ENCODE measurements at regions not wholly inside any gene's neighbourhood (a gene's known extent, or its start where the extent isn't known, plus 50 kb on each side); places are given as distances from the start of the nearest gene placed in this dataset.
"Not testable (repeated sequence)": the region's sequence is repeated elsewhere in the genome, so short reads cannot be mapped to it uniquely, and the experiment has no call there.

GRCh38 chr7:91579837-91580236 is 300.7 kb downstream of the MTERF1 start:
- H3K27me3 Mint-ChIP-seq: peaks cover 0 to 2% (median 0%) of the 10 kb centered on the region in 5 donors
- ATAC-seq (no peak), DNase-seq (no peak)
- H3K4me3 Mint-ChIP-seq: no peak overlapping the region
- H3K27ac Mint-ChIP-seq: no peak overlapping the region
- POLR2A ChIA-PET: no interaction called here
- H3K36me3 Mint-ChIP-seq: peaks cover 0 to 19% (median 11%) of the 10 kb centered on the region in 3 donors
- H3K9me3 Mint-ChIP-seq: peaks cover 14 to 61% (median 27%) of the 10 kb centered on the region in 9 donors
- H3K4me1 Mint-ChIP-seq: no peaks in the 10 kb centered on the region

GRCh38 chr7:91582799-91583477 is 297.6 kb downstream of the MTERF1 start:
- H3K27ac Mint-ChIP-seq: peak overlapping the region in 1 of 10 donors; percentile 11
- DNase-seq (no peak), ATAC-seq (no peak)
- H3K4me1 Mint-ChIP-seq: no peaks in the 10 kb centered on the region
- peaks cover 10 to 48% (median 15%) of the 10 kb centered on the region in 9 donors for H3K9me3 Mint-ChIP-seq
- no peak overlapping the region for H3K4me3 Mint-ChIP-seq
- no peaks in the 10 kb centered on the region for H3K27me3 Mint-ChIP-seq
- peaks cover 0 to 19% (median 8%) of the 10 kb centered on the region in 3 donors for H3K36me3 Mint-ChIP-seq
- POLR2A ChIA-PET: no interaction called here

DNA sequence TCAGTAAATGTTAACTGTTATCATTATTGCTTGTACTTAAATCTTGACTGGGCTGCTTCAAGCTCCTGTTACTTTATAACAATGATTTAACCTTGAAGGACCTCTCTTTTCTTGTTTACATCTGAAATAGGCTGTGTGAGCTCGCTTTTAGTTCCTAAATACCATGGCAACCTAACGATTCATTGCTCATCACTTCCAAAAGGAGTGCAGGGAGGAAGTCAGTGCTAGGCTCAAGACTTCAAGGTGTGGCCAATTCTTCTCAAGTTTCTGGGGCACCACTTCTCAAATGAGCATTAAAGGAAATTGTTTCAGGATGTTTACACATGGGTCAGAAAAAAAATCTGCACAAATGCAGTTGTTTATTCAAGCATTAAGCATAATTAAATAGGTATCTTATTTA is 284.2 kb downstream of the MTERF1 start:
- H3K36me3 Mint-ChIP-seq: peaks cover 0 to 7% (median 0%) of the 10 kb centered on the region in 3 donors
- no peak overlapping the region for H3K4me3 Mint-ChIP-seq
- ATAC-seq (no peak), DNase-seq (no peak)
- H3K4me1 Mint-ChIP-seq: no peaks in the 10 kb centered on the region
- H3K9me3 Mint-ChIP-seq: peaks cover 6 to 30% (median 13%) of the 10 kb centered on the region in 9 donors
- POLR2A ChIA-PET: no interaction called here
- H3K27ac Mint-ChIP-seq: no peak overlapping the region
- H3K27me3 Mint-ChIP-seq: peaks cover 0 to 11% (median 0%) of the 10 kb centered on the region in 5 donors

DNA sequence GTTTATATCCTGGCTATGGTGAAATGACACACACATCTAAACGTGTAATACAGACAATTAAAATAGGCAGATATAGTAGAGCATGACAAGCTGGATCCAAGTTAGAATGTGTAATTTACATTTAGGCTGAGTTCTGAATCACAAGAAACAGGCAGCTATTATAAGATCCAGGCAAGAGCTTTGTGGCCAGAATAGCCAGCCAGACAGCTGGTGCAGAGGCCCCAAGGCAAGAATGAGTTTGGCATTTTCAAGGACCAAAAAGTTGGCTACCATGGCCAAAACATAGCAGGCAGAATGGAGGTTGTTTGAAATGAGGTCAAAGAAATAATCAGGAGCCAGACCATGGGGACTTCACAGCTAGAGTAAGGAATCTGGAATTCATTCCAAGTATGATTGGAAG is 281.7 kb downstream of the MTERF1 start:
- POLR2A ChIA-PET: no interaction called here
- no peak overlapping the region for H3K4me3 Mint-ChIP-seq
- ATAC-seq: no peak
- no peak overlapping the region for H3K27ac Mint-ChIP-seq
- H3K9me3 Mint-ChIP-seq: peaks cover under 1 to 17% (median 9%) of the 10 kb centered on the region in 9 donors
- H3K4me1 Mint-ChIP-seq: no peaks in the 10 kb centered on the region
- peaks cover 0 to 11% (median 0%) of the 10 kb centered on the region in 5 donors for H3K27me3 Mint-ChIP-seq
- H3K36me3 Mint-ChIP-seq: no peaks in the 10 kb centered on the region
- DNase-seq: no peak

- ATAC-seq (no peak), DNase-seq (no peak)
- Mint-ChIP-seq H3K4me1 (no peaks in the 10 kb centered on the region), H3K27ac (no peak overlapping the region), H3K36me3 (no peaks in the 10 kb centered on the region), H3K9me3 (peaks cover 0 to 17% (median 8%) of the 10 kb centered on the region in 9 donors), H3K4me3 (no peak overlapping the region), H3K27me3 (peaks cover 0 to 11% (median 0%) of the 10 kb centered on the region in 5 donors)
- POLR2A ChIA-PET: no interaction called here
Measured at GRCh38 chr7:91600112-91600511, 280.4 kb downstream of the MTERF1 start.

DNA sequence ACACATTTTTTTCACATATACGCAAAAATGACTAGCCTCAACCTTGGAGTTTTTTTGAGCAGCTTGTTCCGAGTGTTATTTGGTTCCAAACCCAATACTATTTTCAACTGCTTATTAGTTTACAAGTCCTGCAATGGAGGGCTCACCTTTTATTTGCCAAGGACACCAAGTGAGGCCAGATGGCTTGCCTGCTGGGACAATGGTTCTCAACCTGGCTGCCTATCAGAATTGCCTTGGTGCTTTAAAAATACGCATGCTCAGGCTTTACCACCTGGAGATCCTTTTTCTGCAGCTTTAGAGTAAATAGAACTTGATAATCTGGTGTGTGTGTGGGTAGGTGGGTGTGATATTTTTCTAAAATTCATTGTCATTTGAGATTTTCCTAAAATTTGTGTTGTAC is 276.8 kb downstream of the MTERF1 start:
- Mint-ChIP-seq H3K27me3 (peaks cover 0 to 7% (median 0%) of the 10 kb centered on the region in 5 donors), H3K4me1 (no peaks in the 10 kb centered on the region), H3K27ac (no peak overlapping the region), H3K36me3 (no peaks in the 10 kb centered on the region), H3K9me3 (peaks cover 0 to 10% (median 2%) of the 10 kb centered on the region in 9 donors), H3K4me3 (no peak overlapping the region)
- DNase-seq (no peak), ATAC-seq (no peak)
- POLR2A ChIA-PET: no interaction called here

DNA sequence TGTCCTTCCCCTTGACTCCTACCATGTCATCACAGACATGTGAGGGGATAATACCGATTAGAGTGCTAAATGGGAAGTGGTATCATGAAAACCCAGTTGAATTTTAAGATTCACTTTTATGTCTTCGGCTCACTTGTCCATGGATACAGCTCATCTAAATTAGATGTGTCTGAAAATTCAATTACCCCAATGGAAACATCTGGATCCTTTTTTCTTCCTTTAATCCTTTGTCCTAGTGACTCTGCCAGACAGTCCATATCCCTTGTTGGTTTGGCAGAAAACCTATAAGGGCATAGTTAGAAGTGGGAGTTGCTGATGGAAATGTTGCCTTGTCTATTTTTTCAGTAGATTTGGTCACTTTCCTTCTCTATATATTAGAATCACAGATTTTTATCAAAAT is 271.9 kb downstream of the MTERF1 start:
- Mint-ChIP-seq H3K4me1 (no peaks in the 10 kb centered on the region), H3K27me3 (peaks cover 0 to 9% (median 3%) of the 10 kb centered on the region in 5 donors), H3K27ac (no peak overlapping the region), H3K9me3 (peaks cover 0 to 18% (median 0%) of the 10 kb centered on the region in 9 donors), H3K4me3 (no peak overlapping the region), H3K36me3 (no peaks in the 10 kb centered on the region)
- no peak for DNase-seq
- ATAC-seq: no peak
- POLR2A ChIA-PET: no interaction called here

GRCh38 chr7:91609525-91609924 is 271.0 kb downstream of the MTERF1 start:
- Mint-ChIP-seq H3K36me3 (no peaks in the 10 kb centered on the region), H3K9me3 (peaks cover 0 to 18% (median 0%) of the 10 kb centered on the region in 9 donors), H3K27ac (no peak overlapping the region), H3K4me1 (no peaks in the 10 kb centered on the region), H3K4me3 (no peak overlapping the region), H3K27me3 (peaks cover 0 to 9% (median 3%) of the 10 kb centered on the region in 5 donors)
- POLR2A ChIA-PET: no interaction called here
- DNase-seq (no peak), ATAC-seq (no peak)

DNA sequence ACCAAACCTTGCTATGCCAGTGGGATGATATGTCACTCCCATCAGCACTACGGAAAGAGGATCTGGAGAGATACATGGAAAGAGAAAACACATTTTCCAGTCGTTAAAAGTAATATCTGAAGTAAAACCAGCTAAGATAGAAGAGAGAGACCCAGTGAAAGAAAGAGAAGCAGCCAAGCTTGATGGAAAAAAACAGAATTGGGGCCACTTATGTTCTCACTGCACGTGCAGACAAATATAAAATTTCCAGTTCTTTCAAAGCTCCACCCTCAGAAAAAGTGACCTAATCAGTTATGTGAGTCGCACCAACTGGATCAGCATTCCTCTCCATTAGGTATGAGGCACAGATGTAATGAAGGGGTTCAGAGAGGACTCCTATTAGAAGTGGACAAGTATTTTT is 266.1 kb downstream of the MTERF1 start:
- Mint-ChIP-seq H3K9me3 (peaks cover 0 to 18% (median 3%) of the 10 kb centered on the region in 9 donors), H3K36me3 (no peaks in the 10 kb centered on the region), H3K27me3 (peaks cover 2 to 9% (median 4%) of the 10 kb centered on the region in 5 donors), H3K4me1 (no peaks in the 10 kb centered on the region), H3K4me3 (no peak overlapping the region), H3K27ac (no peak overlapping the region)
- DNase-seq: no peak
- POLR2A ChIA-PET: no interaction called here
- ATAC-seq: no peak

DNA sequence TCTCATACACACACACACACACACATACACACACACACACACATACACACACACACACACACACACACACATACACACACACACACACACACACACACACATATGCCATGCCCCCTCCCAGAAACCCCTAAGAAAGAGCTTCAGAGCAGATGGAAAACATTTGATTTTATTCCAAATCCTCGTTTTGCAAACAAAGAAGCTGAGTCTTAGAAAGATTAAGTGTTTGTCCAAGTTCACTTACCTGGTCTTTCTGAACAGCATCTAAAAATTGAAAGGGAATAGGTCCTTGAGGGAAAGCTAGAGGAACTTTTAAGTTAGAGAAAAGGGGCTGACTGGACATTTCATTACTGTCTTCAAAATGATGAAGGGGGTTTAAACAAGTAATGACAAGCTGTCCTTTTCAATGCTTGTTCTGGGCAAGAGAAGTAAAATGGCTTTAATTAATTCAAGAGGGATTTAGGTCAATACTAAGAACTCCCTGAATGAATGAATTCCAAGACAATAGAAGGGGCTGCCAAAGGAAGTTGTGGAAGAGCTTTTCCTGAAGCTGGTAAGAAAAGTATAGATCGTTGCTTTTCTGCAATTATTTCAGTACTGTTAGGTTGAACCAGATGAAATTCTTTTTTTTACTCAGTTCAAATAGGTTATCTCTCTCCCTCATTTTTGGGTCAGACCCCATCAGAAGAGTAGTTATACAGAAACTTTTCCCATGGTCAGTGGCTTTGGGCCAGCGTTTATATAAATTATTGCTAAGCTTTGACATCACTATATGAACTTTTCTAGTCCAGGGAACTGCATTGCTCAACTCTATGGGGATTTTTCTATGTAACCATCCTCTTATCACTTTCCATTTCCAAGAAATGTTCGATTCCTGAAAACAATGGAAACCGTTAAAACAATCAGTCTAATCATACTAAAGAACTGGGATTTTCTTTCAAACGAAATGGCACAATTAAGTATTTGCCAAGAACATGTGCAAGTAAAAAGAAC is 261.4 kb downstream of the MTERF1 start:
- H3K27me3 Mint-ChIP-seq: peaks cover 0 to 13% (median 3%) of the 10 kb centered on the region in 5 donors
- H3K9me3 Mint-ChIP-seq: peaks cover 0 to 5% (median 0%) of the 10 kb centered on the region in 9 donors
- POLR2A ChIA-PET: no interaction called here

GRCh38 chr7:91620827-91621226 is 259.7 kb downstream of the MTERF1 start:
- DNase-seq: no peak
- Mint-ChIP-seq H3K4me1 (no peaks in the 10 kb centered on the region), H3K27me3 (peaks cover 2 to 13% (median 6%) of the 10 kb centered on the region in 5 donors), H3K9me3 (peaks cover 0 to 3% (median 0%) of the 10 kb centered on the region in 9 donors), H3K4me3 (no peak overlapping the region), H3K27ac (no peak overlapping the region), H3K36me3 (peaks cover 0 to 5% (median 2%) of the 10 kb centered on the region in 3 donors)
- POLR2A ChIA-PET: no interaction called here
- ATAC-seq: no peak

More for the DNA sequence above, 261.4 kb downstream of the MTERF1 start:
- H3K36me3 Mint-ChIP-seq: no peaks in the 10 kb centered on the region
- no peak for ATAC-seq
- no peak for DNase-seq
- no peak overlapping the region for H3K4me3 Mint-ChIP-seq
- no peak overlapping the region for H3K27ac Mint-ChIP-seq
- H3K4me1 Mint-ChIP-seq: no peaks in the 10 kb centered on the region

DNA sequence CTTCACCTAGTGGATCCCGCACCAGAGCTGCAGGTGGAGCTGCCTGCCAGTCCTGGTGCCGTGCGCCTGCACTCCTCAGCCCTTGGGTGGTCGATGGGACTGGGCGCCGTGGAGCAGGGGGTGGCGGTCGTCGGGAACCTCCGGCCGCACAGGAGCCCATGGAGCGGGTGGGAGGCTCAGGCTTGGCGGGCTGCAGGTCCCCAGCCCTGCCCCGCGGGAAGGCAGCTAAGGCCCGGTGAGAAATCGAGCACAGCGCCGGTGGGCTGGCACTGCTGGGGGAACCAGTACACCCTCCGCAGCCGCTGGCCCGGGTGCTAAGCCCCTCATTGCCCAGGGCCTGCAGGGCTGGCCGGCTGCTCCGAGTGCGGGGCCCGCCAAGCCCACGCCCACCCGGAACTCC is 253.2 kb downstream of the MTERF1 start:
- H3K4me1 Mint-ChIP-seq, H3K36me3 Mint-ChIP-seq, H3K4me3 Mint-ChIP-seq, POLR2A ChIA-PET, H3K27ac Mint-ChIP-seq, H3K27me3 Mint-ChIP-seq, ATAC-seq, DNase-seq, H3K9me3 Mint-ChIP-seq: not testable (repeated sequence)

- DNase-seq (no peak), ATAC-seq (no peak)
- H3K4me1 Mint-ChIP-seq: peaks cover 0 to 1% (median 0%) of the 10 kb centered on the region in 4 donors
- peaks cover 0 to 5% (median 2%) of the 10 kb centered on the region in 3 donors for H3K36me3 Mint-ChIP-seq
- POLR2A ChIA-PET: no interaction called here
- no peak overlapping the region for H3K27ac Mint-ChIP-seq
- no peak overlapping the region for H3K4me3 Mint-ChIP-seq
- H3K9me3 Mint-ChIP-seq: no peaks in the 10 kb centered on the region
- peaks cover 0 to 5% (median 2%) of the 10 kb centered on the region in 5 donors for H3K27me3 Mint-ChIP-seq
Measured at GRCh38 chr7:91628742-91629141, 251.8 kb downstream of the MTERF1 start.
